Thyroid gland (tissue), 4 donors: ENCODE measurements at regions not wholly inside any gene's neighbourhood (a gene's known extent, or its start where the extent isn't known, plus 50 kb on each side); places are given as distances from the start of the nearest gene placed in this dataset.

ENCODE experiments used
- POLR2A ChIP-seq, 2 donors: fragments of 450-650 bp; IDR thresholded peaks; one replicate each; pipeline ENCODE4 v1.6.1; 2017; ENCODE audit warnings: antibody characterized with exemption in 2 of 2, mild to moderate bottlenecking in 2 of 2, moderate library complexity in 1 of 2
- TF ChIP-seq, protein P1 (sequence below), 6 experiments: fragments of 200-600 bp in 3 of 6; fragments of 450-650 bp in 3 of 6; sonication (generic) in 3 of 6; IDR thresholded peaks; one replicate each; pipeline ENCODE4 v1.5.1; 2016 to 2019; ENCODE audit warnings: antibody characterized with exemption in 6 of 6, mild to moderate bottlenecking in 2 of 6, inconsistent platforms in 1 of 6, moderate library complexity in 1 of 6

DNA sequence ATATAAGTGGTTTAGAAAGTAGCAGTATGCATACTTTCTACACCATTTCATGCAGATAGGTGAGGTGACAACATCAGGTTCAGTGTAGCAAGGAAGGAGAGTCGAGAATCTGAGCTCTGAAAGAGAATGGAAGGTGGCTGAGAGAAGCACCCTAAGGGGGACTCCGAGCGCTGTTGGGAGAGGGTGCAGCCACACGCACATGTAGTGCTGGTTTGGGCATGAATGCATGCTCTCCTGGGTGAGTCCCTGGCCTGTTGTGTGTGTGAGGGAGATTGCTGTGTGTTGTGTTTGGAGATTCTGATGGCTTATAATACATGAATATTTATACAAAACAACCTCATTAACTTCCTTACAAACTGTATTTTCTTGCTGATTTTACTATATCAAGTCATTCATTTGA, 180.3 kb upstream of the LRIG3 start:
- TF ChIP-seq, protein P1, sequence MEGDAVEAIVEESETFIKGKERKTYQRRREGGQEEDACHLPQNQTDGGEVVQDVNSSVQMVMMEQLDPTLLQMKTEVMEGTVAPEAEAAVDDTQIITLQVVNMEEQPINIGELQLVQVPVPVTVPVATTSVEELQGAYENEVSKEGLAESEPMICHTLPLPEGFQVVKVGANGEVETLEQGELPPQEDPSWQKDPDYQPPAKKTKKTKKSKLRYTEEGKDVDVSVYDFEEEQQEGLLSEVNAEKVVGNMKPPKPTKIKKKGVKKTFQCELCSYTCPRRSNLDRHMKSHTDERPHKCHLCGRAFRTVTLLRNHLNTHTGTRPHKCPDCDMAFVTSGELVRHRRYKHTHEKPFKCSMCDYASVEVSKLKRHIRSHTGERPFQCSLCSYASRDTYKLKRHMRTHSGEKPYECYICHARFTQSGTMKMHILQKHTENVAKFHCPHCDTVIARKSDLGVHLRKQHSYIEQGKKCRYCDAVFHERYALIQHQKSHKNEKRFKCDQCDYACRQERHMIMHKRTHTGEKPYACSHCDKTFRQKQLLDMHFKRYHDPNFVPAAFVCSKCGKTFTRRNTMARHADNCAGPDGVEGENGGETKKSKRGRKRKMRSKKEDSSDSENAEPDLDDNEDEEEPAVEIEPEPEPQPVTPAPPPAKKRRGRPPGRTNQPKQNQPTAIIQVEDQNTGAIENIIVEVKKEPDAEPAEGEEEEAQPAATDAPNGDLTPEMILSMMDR (IDR thresholded peaks at IDR 0.05): no peak
- no peak for TF ChIP-seq POLR2A (IDR thresholded peaks at IDR 0.05)
